K562 (cell line): ENCODE measurements at regions not wholly inside any gene's neighbourhood (a gene's known extent, or its start where the extent isn't known, plus 50 kb on each side); places are given as distances from the start of the nearest gene placed in this dataset.

ENCODE experiments used
- ATAC-seq: fragments of 200-7000 bp; cut with Tn5 transposase; 3 replicates; pipeline ENCODE4 v1.9.1; 2020; ENCODE audit warnings: moderate library complexity
- BruUV-seq: library from RNA; stranded (reverse); fragments of 400-500 nt; replicated peaks from 2 replicates; lab custom pipeline; 2021; lab: Mats Ljungman, UMichigan
- CTCF ChIA-PET: fragments of 300-600 bp; formaldehyde crosslinking; extraction: SDS; loops from one replicate; lab custom pipeline; 2021; ENCODE audit warnings: low intra/inter-chr PET ratio; lab: Yijun Ruan, JAX
- POLR2A ChIA-PET: fragments of 300-600, 350-650 bp; sonication (Branson Sonifier 250); formaldehyde crosslinking; extraction: SDS; loops from one replicate; lab custom pipeline; 2021; ENCODE audit warnings: antibody characterized with exemption, inconsistent platforms; lab: Yijun Ruan, JAX
- DNase-seq, 4 experiments: peaks; one replicate each; pipeline versions ENCODE4 v3.0.0 to v3.0.0-alpha.2; 2011 to 2018; ENCODE audit warnings: low spot score in 3 of 4, mixed read lengths in 3 of 4; ENCODE audit errors: extremely low read depth in 1 of 4
- FAIRE-seq: peaks from 2 replicates; lab custom pipeline; 2011; peaks lifted over from hg19 to GRCh38; lab: Jason Lieb, UNC
- H2AFZ ChIP-seq: 2 replicates; pipeline ENCODE4 v1.6.0; 2011; ENCODE audit warnings: low read depth, low read length, control low read depth, inconsistent platforms
- H3K27ac ChIP-seq: fragments of 200-600 bp; 3 replicates; pipeline ENCODE4 v1.8.0; 2011; ENCODE audit warnings: low read depth, mild to moderate bottlenecking, control low read depth, inconsistent platforms, low read length, moderate library complexity, mixed read lengths; ENCODE audit errors: extremely low read depth
- H3K27me3 ChIP-seq, 2 experiments: fragments of 300-600 bp in 1 of 2; 2 replicates in 1 of 2; 3 replicates in 1 of 2; pipeline versions ENCODE4 v1.6.0 to v1.8.0; 2011; ENCODE audit warnings: inconsistent platforms in 2 of 2, low read length in 2 of 2, mild to moderate bottlenecking in 1 of 2, mixed read lengths in 1 of 2, moderate library complexity in 1 of 2; ENCODE audit not compliant: control insufficient read depth in 2 of 2, insufficient read depth in 2 of 2
- H3K36me3 ChIP-seq: fragments of 300-600 bp; 3 replicates; pipeline ENCODE4 v1.8.0; 2011; ENCODE audit warnings: mild to moderate bottlenecking, low read length, inconsistent platforms; ENCODE audit not compliant: control insufficient read depth, insufficient read depth
- H3K4me1 ChIP-seq, 2 experiments: fragments of 200-600 bp in 1 of 2; replicated peaks in 1 of 2; 2 replicates in 1 of 2; 3 replicates in 1 of 2; pipeline versions ENCODE4 v1.5.1 to v1.8.0; 2011; ENCODE audit warnings: inconsistent platforms in 2 of 2, low read length in 2 of 2, mild to moderate bottlenecking in 1 of 2, mixed read lengths in 1 of 2, moderate library complexity in 1 of 2; ENCODE audit not compliant: control insufficient read depth in 2 of 2, insufficient read depth in 2 of 2
- H3K4me2 ChIP-seq: 2 replicates; pipeline ENCODE4 v1.6.1; 2011; ENCODE audit warnings: low read length, control low read depth, inconsistent platforms, mixed read lengths; ENCODE audit not compliant: insufficient read depth
- H3K4me3 ChIP-seq: fragments of 200-600 bp; sonication (generic), shearing (Covaris generic); 2 replicates; pipeline ENCODE4 v1.5.1; 2016; ENCODE audit warnings: control low read depth, inconsistent platforms
- H3K79me2 ChIP-seq: fragments of 200-600 bp; 3 replicates; pipeline ENCODE4 v1.8.0; 2011; ENCODE audit warnings: low read length, inconsistent platforms; ENCODE audit not compliant: control insufficient read depth, insufficient read depth
- H3K9ac ChIP-seq, 2 experiments: 2 replicates each; pipeline versions ENCODE4 v1.6.0 to v1.6.1; 2011; ENCODE audit warnings: low read depth in 2 of 2, low read length in 2 of 2, control low read depth in 1 of 2, inconsistent platforms in 1 of 2, mild to moderate bottlenecking in 1 of 2, mixed read lengths in 1 of 2; ENCODE audit not compliant: insufficient read depth in 1 of 2
- H3K9me1 ChIP-seq: one replicate; pipeline ENCODE4 v1.6.0; 2011; ENCODE audit warnings: inconsistent platforms, mild to moderate bottlenecking, low read length, moderate library complexity; ENCODE audit not compliant: control insufficient read depth, insufficient read depth
- H3K9me3 ChIP-seq: replicated peaks from 2 replicates; pipeline ENCODE4 v1.5.1; 2011; ENCODE audit warnings: low read depth, low read length, inconsistent platforms; ENCODE audit not compliant: control insufficient read depth, insufficient read depth
- H4K20me1 ChIP-seq: replicated peaks from 2 replicates; pipeline ENCODE4 v1.6.1; 2011; ENCODE audit warnings: low read length, inconsistent platforms, mixed read lengths; ENCODE audit not compliant: control insufficient read depth, insufficient read depth
- CHD2 ChIP-seq: IDR thresholded peaks from 2 replicates; pipeline ENCODE4 v1.6.1; 2011; ENCODE audit warnings: low read depth, low read length
- CREBBP ChIP-seq: IDR thresholded peaks from one replicate; pipeline ENCODE4 v1.6.1; 2012; ENCODE audit warnings: low read depth, mild to moderate bottlenecking, control low read depth, inconsistent platforms, low read length
- CREM ChIP-seq: IDR thresholded peaks from 2 replicates; pipeline ENCODE4 v1.6.1; 2014; ENCODE audit warnings: antibody characterized with exemption, low read depth
- GABPB1 ChIP-seq: sonication (generic); formaldehyde crosslinking; IDR thresholded peaks from 2 replicates; pipeline ENCODE4 v1.8.0; 2022; ENCODE audit warnings: mild to moderate bottlenecking, missing genetic modification reagents
- MCM7 ChIP-seq, 2 experiments: fragments of 450-650 bp; IDR thresholded peaks; 2 replicates each; pipeline ENCODE4 v1.6.1; 2016 to 2018
- PTTG1 ChIP-seq: fragments of 450-650 bp; IDR thresholded peaks from 2 replicates; pipeline ENCODE4 v1.6.1; 2016; ENCODE audit warnings: low read depth, mild to moderate bottlenecking, missing genetic modification characterization, missing compliant biosample characterization
- STAT5B ChIP-seq: fragments of 250-450 bp; sonication (Bioruptor Pico); IDR thresholded peaks from 2 replicates; pipeline ENCODE4 v1.8.0; 2021; ENCODE audit warnings: mild to moderate bottlenecking, inconsistent platforms
- XRCC3 ChIP-seq: fragments of 450-650 bp; IDR thresholded peaks from 2 replicates; pipeline ENCODE4 v1.6.1; 2017; ENCODE audit warnings: mild to moderate bottlenecking, moderate library complexity
- ZNF224 ChIP-seq: sonication (generic); formaldehyde crosslinking; IDR thresholded peaks from 2 replicates; pipeline ENCODE4 v1.8.0; 2022; ENCODE audit warnings: mild to moderate bottlenecking, missing genetic modification reagents
- ZNF239 ChIP-seq: fragments of 250-450 bp; sonication (Bioruptor Pico); IDR thresholded peaks from 2 replicates; pipeline ENCODE4 v1.4.0; 2020; ENCODE audit warnings: mild to moderate bottlenecking
- ZNF668 ChIP-seq: fragments of 250-450 bp; sonication (Bioruptor Pico); IDR thresholded peaks from 2 replicates; pipeline ENCODE4 v1.8.0; 2022; ENCODE audit warnings: mild to moderate bottlenecking, inconsistent platforms
- WGBS: fragments of 100-300 bp; shearing (Covaris generic); methylation state at CpG from one replicate; pipeline ENCODE4 v1.1.6; 2016; ENCODE audit warnings: low coverage, mixed read lengths; ENCODE audit not compliant: insufficient coverage; ENCODE audit errors: missing lambda C conversion rate; 5-methylcytosine and 5-hydroxymethylcytosine counted together
- in situ Hi-C: fragments of 300-500 bp; cut with MboI; formaldehyde crosslinking; loops from 4 replicates; pipeline ENCODE4 v1.15.0; 2018; ENCODE audit warnings: inconsistent platforms, mixed read lengths
- intact Hi-C: fragments of 100-400 bp; cut with micrococcal nuclease; formaldehyde crosslinking; loops from 2 replicates; pipeline ENCODE4 v1.14.2; 2022
- TF ChIP-seq, protein P1 (sequence below), 2 experiments: fragments of 250-450 bp in 1 of 2; fragments of 450-650 bp in 1 of 2; sonication (Bioruptor Pico) in 1 of 2; IDR thresholded peaks; 2 replicates each; pipeline versions ENCODE4 v1.6.1 to v1.8.0; 2016 to 2021; ENCODE audit warnings: mild to moderate bottlenecking in 2 of 2, moderate library complexity in 2 of 2, missing compliant biosample characterization in 1 of 2, missing genetic modification characterization in 1 of 2
- TF ChIP-seq, protein P2 (sequence below): fragments of 250-450 bp; sonication (Bioruptor Pico); IDR thresholded peaks from 2 replicates; pipeline ENCODE4 v1.8.0; 2021; ENCODE audit warnings: mild to moderate bottlenecking, moderate library complexity
- TF ChIP-seq, protein P3 (sequence below), 2 experiments: fragments of 450-650 bp in 1 of 2; sonication (generic) in 1 of 2; formaldehyde crosslinking in 1 of 2; IDR thresholded peaks in 1 of 2; conservative IDR thresholded peaks in 1 of 2; 2 replicates each; pipeline versions ENCODE4 v1.6.1 to v1.8.1; 2016 to 2023; ENCODE audit warnings: mild to moderate bottlenecking in 2 of 2, moderate library complexity in 2 of 2, inconsistent platforms in 1 of 2, missing genetic modification reagents in 1 of 2

DNA sequence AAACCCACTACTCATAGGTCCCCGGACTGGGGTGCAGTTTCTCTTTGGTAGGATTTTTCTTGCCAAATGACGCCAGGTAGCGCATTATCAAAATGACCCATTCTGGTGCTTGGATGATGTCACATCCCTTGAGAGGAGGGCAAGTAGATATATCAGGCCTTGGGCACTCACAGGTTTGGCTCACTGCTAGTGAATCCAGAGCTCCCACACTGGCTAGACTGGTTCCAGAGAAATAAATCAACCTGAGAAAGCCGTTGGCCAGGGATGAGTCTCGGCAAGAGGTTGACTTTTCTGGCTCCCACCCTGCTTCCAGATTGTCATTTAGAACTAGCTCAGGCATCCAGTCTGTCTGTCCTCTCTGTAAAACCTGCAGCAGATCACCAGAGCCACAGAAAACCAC, 188.4 kb upstream of the MAF start:
- 21% methylated on average over 5 of the region's 5 CpGs for WGBS
- intact Hi-C loops: no loop called here
- POLR2A ChIA-PET: interaction anchor here (1.1 to 1.5 kb wide), 2 partner anchors 10 to 19 kb away, joined by 3 read pairs; no protein-coding TSS in a partner anchor

DNA sequence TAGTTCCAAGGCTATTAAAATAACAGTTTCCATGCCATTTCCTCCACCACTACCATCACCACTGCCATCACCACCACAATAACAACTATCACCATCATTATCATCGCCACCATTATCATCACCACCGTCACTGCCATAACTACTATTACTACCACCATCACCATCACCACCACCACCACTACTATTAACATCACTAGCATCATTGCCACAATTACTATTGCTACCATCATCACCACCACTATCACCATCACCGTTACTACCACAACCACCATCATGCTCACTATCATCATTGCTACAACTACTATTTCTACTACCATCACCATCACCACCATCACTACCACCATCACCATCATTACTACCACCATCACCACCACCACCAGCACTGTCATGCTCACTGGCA, 185.9 kb upstream of the MAF start:
- no peak for ATAC-seq
- H3K9ac ChIP-seq: no peak overlapping the region
- H3K79me2 ChIP-seq: no peaks in the 10 kb centered on the region
- no peak overlapping the region for H2AFZ ChIP-seq
- CTCF ChIA-PET: no interaction called here
- BruUV-seq: no TSS peak
- H4K20me1 ChIP-seq: no peaks in the 10 kb centered on the region
- TF ChIP-seq STAT5B (no peak), XRCC3 (no peak), CHD2 (no peak), ZNF239 (CRISPR knock-in tag) (no peak), ZNF668 (CRISPR knock-in tag) (no peak), CREBBP (peak; percentile 24), MCM7 (IDR thresholded peaks at IDR 0.05) (peak in 1 of 2 experiments; percentile 81; a peak in 1 of 4 replicates), PTTG1 (tag) (no peak), ZNF224 (CRISPR knock-in tag) (no peak)
- TF ChIP-seq, protein P1, sequence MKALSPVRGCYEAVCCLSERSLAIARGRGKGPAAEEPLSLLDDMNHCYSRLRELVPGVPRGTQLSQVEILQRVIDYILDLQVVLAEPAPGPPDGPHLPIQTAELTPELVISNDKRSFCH (CRISPR knock-in tag; IDR thresholded peaks at IDR 0.05): no peak
- TF ChIP-seq, protein P1 (tag; IDR thresholded peaks at IDR 0.05): no peak
- TF ChIP-seq, protein P2, sequence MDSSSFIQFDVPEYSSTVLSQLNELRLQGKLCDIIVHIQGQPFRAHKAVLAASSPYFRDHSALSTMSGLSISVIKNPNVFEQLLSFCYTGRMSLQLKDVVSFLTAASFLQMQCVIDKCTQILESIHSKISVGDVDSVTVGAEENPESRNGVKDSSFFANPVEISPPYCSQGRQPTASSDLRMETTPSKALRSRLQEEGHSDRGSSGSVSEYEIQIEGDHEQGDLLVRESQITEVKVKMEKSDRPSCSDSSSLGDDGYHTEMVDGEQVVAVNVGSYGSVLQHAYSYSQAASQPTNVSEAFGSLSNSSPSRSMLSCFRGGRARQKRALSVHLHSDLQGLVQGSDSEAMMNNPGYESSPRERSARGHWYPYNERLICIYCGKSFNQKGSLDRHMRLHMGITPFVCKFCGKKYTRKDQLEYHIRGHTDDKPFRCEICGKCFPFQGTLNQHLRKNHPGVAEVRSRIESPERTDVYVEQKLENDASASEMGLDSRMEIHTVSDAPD (CRISPR knock-in tag): no peak
- FAIRE-seq: no peak
- H3K4me3 ChIP-seq: no peak overlapping the region
- DNase-seq: no peak
- in situ Hi-C loops: no loop called here
- H3K9me1 ChIP-seq: no peaks in the 10 kb centered on the region
- POLR2A ChIA-PET: no interaction called here
- no peak overlapping the region for H3K27ac ChIP-seq
- H3K9me3 ChIP-seq: no peaks in the 10 kb centered on the region
- H3K4me1 ChIP-seq: peaks cover 0 to 6% of the 10 kb centered on the region in 2 experiments; a peak in 1 of 5 replicates
- H3K27me3 ChIP-seq: no peaks in the 10 kb centered on the region; a peak in 1 of 5 replicates
- WGBS: 14% methylated on average over 3 of the region's 3 CpGs
- no peak overlapping the region for H3K4me2 ChIP-seq
- H3K36me3 ChIP-seq: no peaks in the 10 kb centered on the region
- intact Hi-C loops: no loop called here

More for the DNA sequence above, 188.4 kb upstream of the MAF start:
- Histone ChIP-seq H3K9me3 (no peaks in the 10 kb centered on the region), H3K27ac (no peak overlapping the region), H3K27me3 (no peaks in the 10 kb centered on the region; a peak in 1 of 5 replicates), H3K4me2 (no peak overlapping the region), H3K36me3 (no peaks in the 10 kb centered on the region), H3K79me2 (no peaks in the 10 kb centered on the region), H2AFZ (no peak overlapping the region), H3K9me1 (no peaks in the 10 kb centered on the region), H4K20me1 (no peaks in the 10 kb centered on the region)
- DNase-seq: no peak
- no peak for ATAC-seq
- in situ Hi-C loops: no loop called here
- CTCF ChIA-PET: no interaction called here
- no TSS peak for BruUV-seq
- no peak for FAIRE-seq
- 0 out of 2 replicates have a peak, but pooled peaks have one; percentile 26 for TF ChIP-seq CREM
- TF ChIP-seq, protein P3, sequence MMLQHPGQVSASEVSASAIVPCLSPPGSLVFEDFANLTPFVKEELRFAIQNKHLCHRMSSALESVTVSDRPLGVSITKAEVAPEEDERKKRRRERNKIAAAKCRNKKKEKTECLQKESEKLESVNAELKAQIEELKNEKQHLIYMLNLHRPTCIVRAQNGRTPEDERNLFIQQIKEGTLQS (IDR thresholded peaks at IDR 0.05): 0 out of 2 replicates have a peak, but pooled peaks have one; percentile 16
- TF ChIP-seq, protein P3 (CRISPR knock-in tag; conservative IDR thresholded peaks at IDR 0.05): no peak
- no peak for TF ChIP-seq GABPB1
- TF ChIP-seq, all 486 proteins: peak for 2
- H3K4me3 ChIP-seq: no peak overlapping the region
- H3K9ac ChIP-seq: no peak overlapping the region
- H3K4me1 ChIP-seq: peaks cover 0 to 3% of the 10 kb centered on the region in 2 experiments; a peak in 1 of 5 replicates
